K562 (cell line): ENCODE measurements at regions not wholly inside any gene's neighbourhood (a gene's known extent, or its start where the extent isn't known, plus 50 kb on each side); places are given as distances from the start of the nearest gene placed in this dataset.

Source experiments
- ATAC-seq: fragments of 200-7000 bp; cut with Tn5 transposase; 3 replicates; pipeline ENCODE4 v1.9.1; 2020; ENCODE audit warnings: moderate library complexity
- BruUV-seq: library from RNA; stranded (reverse); fragments of 400-500 nt; replicated peaks from 2 replicates; lab custom pipeline; 2021; lab: Mats Ljungman, UMichigan
- CTCF ChIA-PET: fragments of 300-600 bp; formaldehyde crosslinking; extraction: SDS; loops from one replicate; lab custom pipeline; 2021; ENCODE audit warnings: low intra/inter-chr PET ratio; lab: Yijun Ruan, JAX
- POLR2A ChIA-PET: fragments of 300-600, 350-650 bp; sonication (Branson Sonifier 250); formaldehyde crosslinking; extraction: SDS; loops from one replicate; lab custom pipeline; 2021; ENCODE audit warnings: antibody characterized with exemption, inconsistent platforms; lab: Yijun Ruan, JAX
- DNase-seq, 4 experiments: peaks; one replicate each; pipeline versions ENCODE4 v3.0.0 to v3.0.0-alpha.2; 2011 to 2018; ENCODE audit warnings: low spot score in 3 of 4, mixed read lengths in 3 of 4; ENCODE audit errors: extremely low read depth in 1 of 4
- FAIRE-seq: peaks from 2 replicates; lab custom pipeline; 2011; peaks lifted over from hg19 to GRCh38; lab: Jason Lieb, UNC
- H2AFZ ChIP-seq: 2 replicates; pipeline ENCODE4 v1.6.0; 2011; ENCODE audit warnings: low read depth, low read length, control low read depth, inconsistent platforms
- H3K27ac ChIP-seq: fragments of 200-600 bp; 3 replicates; pipeline ENCODE4 v1.8.0; 2011; ENCODE audit warnings: low read depth, mild to moderate bottlenecking, control low read depth, inconsistent platforms, low read length, moderate library complexity, mixed read lengths; ENCODE audit errors: extremely low read depth
- H3K27me3 ChIP-seq, 2 experiments: fragments of 300-600 bp in 1 of 2; 2 replicates in 1 of 2; 3 replicates in 1 of 2; pipeline versions ENCODE4 v1.6.0 to v1.8.0; 2011; ENCODE audit warnings: inconsistent platforms in 2 of 2, low read length in 2 of 2, mild to moderate bottlenecking in 1 of 2, mixed read lengths in 1 of 2, moderate library complexity in 1 of 2; ENCODE audit not compliant: control insufficient read depth in 2 of 2, insufficient read depth in 2 of 2
- H3K36me3 ChIP-seq: fragments of 300-600 bp; 3 replicates; pipeline ENCODE4 v1.8.0; 2011; ENCODE audit warnings: mild to moderate bottlenecking, low read length, inconsistent platforms; ENCODE audit not compliant: control insufficient read depth, insufficient read depth
- H3K4me1 ChIP-seq, 2 experiments: fragments of 200-600 bp in 1 of 2; replicated peaks in 1 of 2; 2 replicates in 1 of 2; 3 replicates in 1 of 2; pipeline versions ENCODE4 v1.5.1 to v1.8.0; 2011; ENCODE audit warnings: inconsistent platforms in 2 of 2, low read length in 2 of 2, mild to moderate bottlenecking in 1 of 2, mixed read lengths in 1 of 2, moderate library complexity in 1 of 2; ENCODE audit not compliant: control insufficient read depth in 2 of 2, insufficient read depth in 2 of 2
- H3K4me2 ChIP-seq: 2 replicates; pipeline ENCODE4 v1.6.1; 2011; ENCODE audit warnings: low read length, control low read depth, inconsistent platforms, mixed read lengths; ENCODE audit not compliant: insufficient read depth
- H3K4me3 ChIP-seq: fragments of 200-600 bp; sonication (generic), shearing (Covaris generic); 2 replicates; pipeline ENCODE4 v1.5.1; 2016; ENCODE audit warnings: control low read depth, inconsistent platforms
- H3K79me2 ChIP-seq: fragments of 200-600 bp; 3 replicates; pipeline ENCODE4 v1.8.0; 2011; ENCODE audit warnings: low read length, inconsistent platforms; ENCODE audit not compliant: control insufficient read depth, insufficient read depth
- H3K9ac ChIP-seq, 2 experiments: 2 replicates each; pipeline versions ENCODE4 v1.6.0 to v1.6.1; 2011; ENCODE audit warnings: low read depth in 2 of 2, low read length in 2 of 2, control low read depth in 1 of 2, inconsistent platforms in 1 of 2, mild to moderate bottlenecking in 1 of 2, mixed read lengths in 1 of 2; ENCODE audit not compliant: insufficient read depth in 1 of 2
- H3K9me1 ChIP-seq: one replicate; pipeline ENCODE4 v1.6.0; 2011; ENCODE audit warnings: inconsistent platforms, mild to moderate bottlenecking, low read length, moderate library complexity; ENCODE audit not compliant: control insufficient read depth, insufficient read depth
- H3K9me3 ChIP-seq: replicated peaks from 2 replicates; pipeline ENCODE4 v1.5.1; 2011; ENCODE audit warnings: low read depth, low read length, inconsistent platforms; ENCODE audit not compliant: control insufficient read depth, insufficient read depth
- H4K20me1 ChIP-seq: replicated peaks from 2 replicates; pipeline ENCODE4 v1.6.1; 2011; ENCODE audit warnings: low read length, inconsistent platforms, mixed read lengths; ENCODE audit not compliant: control insufficient read depth, insufficient read depth
- ATF7 ChIP-seq: fragments of 450-650 bp; IDR thresholded peaks from 2 replicates; pipeline ENCODE4 v1.7.1; 2014; ENCODE audit warnings: mild to moderate bottlenecking, moderate library complexity
- ERF ChIP-seq: fragments of 450-650 bp; formaldehyde crosslinking; IDR thresholded peaks from 2 replicates; pipeline ENCODE4 v1.4.0; 2020; ENCODE audit warnings: mild to moderate bottlenecking, mixed read lengths
- FOXJ3 ChIP-seq: sonication (generic); formaldehyde crosslinking; IDR thresholded peaks from 2 replicates; pipeline ENCODE4 v1.4.0; 2020; ENCODE audit warnings: mild to moderate bottlenecking, missing genetic modification reagents
- PHB ChIP-seq: fragments of 250-450 bp; sonication (Bioruptor Pico); IDR thresholded peaks from 2 replicates; pipeline ENCODE4 v1.5.0; 2021
- PTTG1 ChIP-seq: fragments of 450-650 bp; IDR thresholded peaks from 2 replicates; pipeline ENCODE4 v1.6.1; 2016; ENCODE audit warnings: low read depth, mild to moderate bottlenecking, missing genetic modification characterization, missing compliant biosample characterization
- RBM34 ChIP-seq: fragments of 200-400 bp; formaldehyde crosslinking; IDR thresholded peaks from 2 replicates; pipeline ENCODE4 v1.6.1; 2018; ENCODE audit warnings: low read length, borderline replicate concordance; ENCODE audit not compliant: insufficient read depth
- RHOXF2B ChIP-seq: fragments of 250-450 bp; sonication (Bioruptor Pico); conservative IDR thresholded peaks from 2 replicates; pipeline ENCODE4 v1.5.1; 2021
- SMARCA5 ChIP-seq: fragments of 450-650 bp; IDR thresholded peaks from 2 replicates; pipeline ENCODE4 v1.6.1; 2016
- ZKSCAN1 ChIP-seq: fragments of 150-350 bp; IDR thresholded peaks from 2 replicates; pipeline ENCODE4 v1.6.1; 2016; ENCODE audit warnings: low read depth, low read length
- ZNF436 ChIP-seq: fragments of 250-450, 450-650 bp; sonication (Bioruptor Pico); formaldehyde crosslinking; IDR thresholded peaks from 2 replicates; pipeline ENCODE4 v1.7.0; 2020; ENCODE audit warnings: mild to moderate bottlenecking
- ZNF79 ChIP-seq: fragments of 250-450 bp; sonication (Bioruptor Pico); IDR thresholded peaks from 2 replicates; pipeline ENCODE4 v1.4.0; 2020; ENCODE audit warnings: low read depth, mild to moderate bottlenecking, moderate library complexity
- ZSCAN32 ChIP-seq: fragments of 450-650 bp; formaldehyde crosslinking; IDR thresholded peaks from 2 replicates; pipeline ENCODE4 v1.4.0; 2020; ENCODE audit warnings: mild to moderate bottlenecking, moderate library complexity
- WGBS: fragments of 100-300 bp; shearing (Covaris generic); methylation state at CpG from one replicate; pipeline ENCODE4 v1.1.6; 2016; ENCODE audit warnings: low coverage, mixed read lengths; ENCODE audit not compliant: insufficient coverage; ENCODE audit errors: missing lambda C conversion rate; 5-methylcytosine and 5-hydroxymethylcytosine counted together
- in situ Hi-C: fragments of 300-500 bp; cut with MboI; formaldehyde crosslinking; loops from 4 replicates; pipeline ENCODE4 v1.15.0; 2018; ENCODE audit warnings: inconsistent platforms, mixed read lengths
- intact Hi-C: fragments of 100-400 bp; cut with micrococcal nuclease; formaldehyde crosslinking; loops from 2 replicates; pipeline ENCODE4 v1.14.2; 2022
- TF ChIP-seq, protein P1 (sequence below): fragments of 450-650 bp; formaldehyde crosslinking; IDR thresholded peaks from 2 replicates; pipeline ENCODE4 v1.4.0; 2020; ENCODE audit warnings: mild to moderate bottlenecking, moderate library complexity
- TF ChIP-seq, protein P2 (sequence below): sonication (generic); formaldehyde crosslinking; IDR thresholded peaks from 2 replicates; pipeline ENCODE4 v1.8.0; 2022; ENCODE audit warnings: mild to moderate bottlenecking, low read depth, missing genetic modification reagents

DNA sequence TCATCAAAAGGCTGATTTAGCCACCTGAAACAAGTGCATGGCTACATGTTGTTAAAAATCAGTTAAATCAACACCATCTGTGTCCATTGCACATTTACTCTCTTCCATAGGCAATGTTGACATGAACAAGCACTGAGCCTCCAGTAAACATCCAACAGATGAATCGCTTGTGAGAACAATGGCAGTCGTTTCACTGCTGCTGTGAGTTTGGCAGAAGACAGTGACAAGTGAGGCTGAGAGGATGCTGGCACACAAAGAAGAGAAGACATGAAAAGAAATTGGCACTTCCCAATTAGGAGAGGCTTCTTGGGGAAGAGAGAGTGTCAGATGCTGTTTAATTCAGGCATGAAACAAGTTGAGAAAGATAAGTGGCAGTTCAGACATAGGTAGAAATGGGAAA lies 227.4 kb upstream of the STT3B start (continued):
- TF ChIP-seq ZSCAN32 (CRISPR knock-in tag): no peak
- TF ChIP-seq PHB (CRISPR knock-in tag): no peak

DNA sequence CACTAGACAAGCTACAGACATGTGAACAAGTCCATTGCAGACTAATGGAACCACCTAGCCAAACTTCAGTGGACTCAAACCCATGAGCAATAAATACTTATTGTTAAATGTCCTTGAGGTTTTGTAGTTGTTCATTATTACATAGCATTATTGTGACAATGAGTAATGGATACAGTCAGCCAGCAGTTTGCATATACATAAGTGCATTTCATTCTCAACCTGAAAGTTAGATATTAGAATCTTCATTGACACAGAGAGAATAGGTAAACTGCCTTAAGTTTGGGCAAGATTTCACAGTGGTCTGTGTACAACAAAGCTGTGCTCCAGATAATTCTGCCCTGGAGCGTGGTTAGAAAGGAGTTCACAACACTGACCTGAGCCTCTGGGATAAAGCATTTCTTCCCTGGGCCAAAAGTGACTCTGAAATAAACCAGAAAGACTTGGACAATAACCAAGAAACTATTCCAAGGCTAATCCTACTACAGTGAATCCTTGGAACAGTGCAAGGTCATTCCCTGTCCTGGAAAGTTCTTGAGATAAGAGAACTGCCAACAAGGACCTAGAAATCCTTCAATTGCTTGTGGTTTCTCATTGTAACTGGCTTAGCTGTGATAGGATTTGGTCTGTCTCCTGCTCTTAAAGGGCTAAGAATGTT lies 225.5 kb upstream of the STT3B start:
- Histone ChIP-seq H3K79me2 (no peaks in the 10 kb centered on the region), H3K9ac (no peak overlapping the region), H3K4me2 (no peak overlapping the region), H4K20me1 (no peaks in the 10 kb centered on the region), H3K36me3 (no peaks in the 10 kb centered on the region), H3K4me3 (no peak overlapping the region), H3K27ac (no peak overlapping the region), H3K27me3 (no peaks in the 10 kb centered on the region), H3K9me1 (no peaks in the 10 kb centered on the region), H2AFZ (no peak overlapping the region), H3K9me3 (no peaks in the 10 kb centered on the region), H3K4me1 (no peaks in the 10 kb centered on the region)
- POLR2A ChIA-PET: no interaction called here
- 0% methylated on average over 1 of the region's 1 CpG for WGBS
- no peak for TF ChIP-seq SMARCA5
- TF ChIP-seq ZKSCAN1: no peak
- CTCF ChIA-PET: no interaction called here
- DNase-seq (no peak), FAIRE-seq (no peak), ATAC-seq (no peak)
- no TSS peak for BruUV-seq
- intact Hi-C loops (no loop called here), in situ Hi-C loops (no loop called here)

DNA sequence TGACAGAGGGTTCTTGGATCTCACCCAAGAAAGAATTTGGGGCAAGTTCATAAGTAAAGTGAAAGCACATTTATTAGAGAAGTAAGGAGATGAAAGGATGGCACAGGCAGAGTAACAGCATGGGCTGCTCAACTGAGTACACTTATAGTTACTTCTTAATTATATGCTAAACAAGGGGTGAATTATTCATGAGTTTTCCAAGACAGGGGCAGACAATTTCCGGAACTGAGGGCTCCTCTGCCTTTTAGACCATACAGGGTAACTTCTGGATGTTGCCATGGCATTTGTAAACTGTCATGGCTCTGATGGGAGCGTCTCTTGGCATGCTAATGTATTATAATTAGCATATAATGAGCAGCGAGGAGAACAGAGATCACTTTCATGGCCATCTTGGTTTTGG lies 221.2 kb upstream of the STT3B start:
- Histone ChIP-seq H3K9ac (no peak overlapping the region), H3K9me3 (no peaks in the 10 kb centered on the region), H3K4me2 (no peak overlapping the region), H3K9me1 (no peaks in the 10 kb centered on the region), H3K79me2 (no peaks in the 10 kb centered on the region), H3K27ac (no peak overlapping the region), H3K4me1 (no peaks in the 10 kb centered on the region), H4K20me1 (no peaks in the 10 kb centered on the region), H3K36me3 (no peaks in the 10 kb centered on the region), H2AFZ (no peak overlapping the region), H3K27me3 (no peaks in the 10 kb centered on the region), H3K4me3 (no peak overlapping the region)
- CTCF ChIA-PET: no interaction called here
- in situ Hi-C loops (no loop called here), intact Hi-C loops (no loop called here)
- no peak for FAIRE-seq
- no TSS peak for BruUV-seq
- POLR2A ChIA-PET: no interaction called here
- no peak for DNase-seq
- WGBS: 4% methylated on average over 3 of the region's 3 CpGs
- no peak for ATAC-seq
- TF ChIP-seq RHOXF2B (CRISPR knock-in tag): no peak
- no peak for TF ChIP-seq ERF (CRISPR knock-in tag)
- TF ChIP-seq, protein P1, sequence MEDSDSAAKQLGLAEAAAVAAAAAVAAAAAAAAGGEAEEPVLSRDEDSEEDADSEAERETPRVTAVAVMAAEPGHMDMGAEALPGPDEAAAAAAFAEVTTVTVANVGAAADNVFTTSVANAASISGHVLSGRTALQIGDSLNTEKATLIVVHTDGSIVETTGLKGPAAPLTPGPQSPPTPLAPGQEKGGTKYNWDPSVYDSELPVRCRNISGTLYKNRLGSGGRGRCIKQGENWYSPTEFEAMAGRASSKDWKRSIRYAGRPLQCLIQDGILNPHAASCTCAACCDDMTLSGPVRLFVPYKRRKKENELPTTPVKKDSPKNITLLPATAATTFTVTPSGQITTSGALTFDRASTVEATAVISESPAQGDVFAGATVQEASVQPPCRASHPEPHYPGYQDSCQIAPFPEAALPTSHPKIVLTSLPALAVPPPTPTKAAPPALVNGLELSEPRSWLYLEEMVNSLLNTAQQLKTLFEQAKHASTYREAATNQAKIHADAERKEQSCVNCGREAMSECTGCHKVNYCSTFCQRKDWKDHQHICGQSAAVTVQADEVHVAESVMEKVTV: no peak
- no peak for TF ChIP-seq ZNF79 (CRISPR knock-in tag)
- no peak for TF ChIP-seq FOXJ3
- TF ChIP-seq ZNF436 (CRISPR knock-in tag): no peak
- no peak for TF ChIP-seq ATF7
- TF ChIP-seq, protein P2, sequence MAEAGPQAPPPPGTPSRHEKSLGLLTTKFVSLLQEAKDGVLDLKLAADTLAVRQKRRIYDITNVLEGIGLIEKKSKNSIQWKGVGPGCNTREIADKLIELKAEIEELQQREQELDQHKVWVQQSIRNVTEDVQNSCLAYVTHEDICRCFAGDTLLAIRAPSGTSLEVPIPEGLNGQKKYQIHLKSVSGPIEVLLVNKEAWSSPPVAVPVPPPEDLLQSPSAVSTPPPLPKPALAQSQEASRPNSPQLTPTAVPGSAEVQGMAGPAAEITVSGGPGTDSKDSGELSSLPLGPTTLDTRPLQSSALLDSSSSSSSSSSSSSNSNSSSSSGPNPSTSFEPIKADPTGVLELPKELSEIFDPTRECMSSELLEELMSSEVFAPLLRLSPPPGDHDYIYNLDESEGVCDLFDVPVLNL (CRISPR knock-in tag): no peak
- no peak for TF ChIP-seq PTTG1 (tag)
- no peak for TF ChIP-seq RBM34
